HepG2 (cell line): ENCODE measurements at regions not wholly inside any gene's neighbourhood (a gene's known extent, or its start where the extent isn't known, plus 50 kb on each side); places are given as distances from the start of the nearest gene placed in this dataset.

ENCODE experiments used
- ATAC-seq: fragments of 200-7000 bp; cut with Tn5 transposase; 3 replicates; pipeline ENCODE4 v1.9.1; 2020; ENCODE audit warnings: mild to moderate bottlenecking, moderate library complexity
- BruUV-seq: library from RNA; stranded (reverse); fragments of 400-500 nt; replicated peaks from 2 replicates; lab custom pipeline; 2021; lab: Mats Ljungman, UMichigan
- CTCF ChIA-PET: fragments of 300-600 bp; formaldehyde crosslinking; extraction: SDS; loops from one replicate; lab custom pipeline; 2021; ENCODE audit warnings: low total read pairs, inconsistent platforms, low intra/inter-chr PET ratio; lab: Yijun Ruan, JAX
- POLR2A ChIA-PET: fragments of 350-600 bp; sonication (Branson Sonifier 250); formaldehyde crosslinking; loops from one replicate; lab custom pipeline; 2020; ENCODE audit warnings: antibody characterized with exemption, inconsistent platforms; lab: Yijun Ruan, JAX
- DNase-seq: peaks from one replicate; pipeline ENCODE4 v3.0.0-alpha.2; 2015; ENCODE audit warnings: low spot score
- FAIRE-seq: peaks from 3 replicates; lab custom pipeline; 2011; peaks lifted over from hg19 to GRCh38; lab: Jason Lieb, UNC
- H2AFZ ChIP-seq: one replicate; pipeline ENCODE4 v1.6.1; 2011; ENCODE audit warnings: low read length, inconsistent platforms
- H3K27ac ChIP-seq: fragments of 300-600 bp; 3 replicates; pipeline ENCODE4 v1.8.0; 2011; ENCODE audit warnings: mixed run types, mild to moderate bottlenecking, mixed read lengths, low read length, inconsistent platforms; ENCODE audit not compliant: insufficient read depth; ENCODE audit errors: extremely low read length
- H3K27me3 ChIP-seq, 2 experiments: fragments of 200-600 bp in 1 of 2; 2 replicates in 1 of 2; 3 replicates in 1 of 2; pipeline versions ENCODE4 v1.6.0 to v1.8.0; 2011; ENCODE audit warnings: low read length in 2 of 2, mild to moderate bottlenecking in 2 of 2, moderate library complexity in 2 of 2, inconsistent platforms in 1 of 2; ENCODE audit not compliant: insufficient read depth in 2 of 2, control insufficient read depth in 1 of 2
- H3K36me3 ChIP-seq, 2 experiments: fragments of 200-600 bp in 1 of 2; replicated peaks in 1 of 2; 2 replicates in 1 of 2; 3 replicates in 1 of 2; pipeline versions ENCODE4 v1.5.1 to v1.8.0; 2011; ENCODE audit warnings: low read length in 2 of 2, inconsistent platforms in 1 of 2; ENCODE audit not compliant: insufficient read depth in 2 of 2, control insufficient read depth in 1 of 2
- H3K4me1 ChIP-seq: 2 replicates; pipeline ENCODE4 v1.5.1; 2012; ENCODE audit warnings: low read length, inconsistent platforms; ENCODE audit not compliant: insufficient read depth
- H3K4me2 ChIP-seq: 2 replicates; pipeline ENCODE4 v1.6.0; 2011; ENCODE audit warnings: low read depth, low read length, inconsistent platforms
- H3K4me3 ChIP-seq, 3 experiments: fragments of 200-600 bp in 1 of 3; sonication (generic), shearing (Covaris generic) in 1 of 3; replicated peaks in 1 of 3; 2 replicates each; pipeline ENCODE4 v1.5.1; 2011 to 2016; ENCODE audit warnings: low read length in 3 of 3, inconsistent platforms in 2 of 3, low read depth in 2 of 3, mild to moderate bottlenecking in 2 of 3, control low read depth in 1 of 3, mixed read lengths in 1 of 3; ENCODE audit not compliant: insufficient read depth in 1 of 3
- H3K79me2 ChIP-seq: one replicate; pipeline ENCODE4 v1.6.1; 2011; ENCODE audit warnings: low read length, inconsistent platforms; ENCODE audit not compliant: insufficient read depth
- H3K9ac ChIP-seq: 2 replicates; pipeline ENCODE4 v1.6.0; 2011; ENCODE audit warnings: mild to moderate bottlenecking, low read depth, low read length, inconsistent platforms; ENCODE audit not compliant: insufficient read depth
- H3K9me3 ChIP-seq: 2 replicates; pipeline ENCODE4 v1.5.1; 2012; ENCODE audit warnings: mild to moderate bottlenecking, low read length
- H4K20me1 ChIP-seq: 2 replicates; pipeline ENCODE4 v1.6.0; 2011; ENCODE audit warnings: inconsistent platforms, mild to moderate bottlenecking, low read length, moderate library complexity; ENCODE audit not compliant: insufficient read depth
- KLF15 ChIP-seq: sonication (generic); formaldehyde crosslinking; IDR thresholded peaks from 2 replicates; pipeline ENCODE4 v1.8.1; 2023; ENCODE audit warnings: borderline replicate concordance, mild to moderate bottlenecking, inconsistent platforms, missing genetic modification reagents, mixed read lengths
- MAFK ChIP-seq, 2 experiments: IDR thresholded peaks in 1 of 2; conservative IDR thresholded peaks in 1 of 2; 2 replicates each; pipeline ENCODE4 v1.6.1; 2011; ENCODE audit warnings: improper control_type of control experiment in 2 of 2, low read length in 2 of 2
- PHF20 ChIP-seq: sonication (generic); formaldehyde crosslinking; IDR thresholded peaks from 2 replicates; pipeline ENCODE4 v1.5.0; 2020; ENCODE audit warnings: mild to moderate bottlenecking, missing genetic modification reagents
- RBFOX2 ChIP-seq: fragments of 200-400 bp; formaldehyde crosslinking; IDR thresholded peaks from 2 replicates; pipeline ENCODE4 v1.6.1; 2017; ENCODE audit warnings: low read depth, mild to moderate bottlenecking, low read length
- RFXAP ChIP-seq: sonication (generic); formaldehyde crosslinking; IDR thresholded peaks from 2 replicates; pipeline ENCODE4 v1.4.0; 2020; ENCODE audit warnings: missing genetic modification reagents, borderline replicate concordance
- RNF219 ChIP-seq: sonication (generic); formaldehyde crosslinking; IDR thresholded peaks from 2 replicates; pipeline ENCODE4 v1.5.0; 2020; ENCODE audit warnings: mild to moderate bottlenecking, missing genetic modification reagents
- TP53 ChIP-seq: sonication (generic); formaldehyde crosslinking; conservative IDR thresholded peaks from 2 replicates; pipeline ENCODE4 v1.4.0; 2020; ENCODE audit warnings: missing genetic modification reagents
- ZBTB1 ChIP-seq: sonication (generic); formaldehyde crosslinking; IDR thresholded peaks from 2 replicates; pipeline ENCODE4 v1.4.0; 2020; ENCODE audit warnings: missing genetic modification reagents, borderline replicate concordance
- ZNF20 ChIP-seq: sonication (generic); formaldehyde crosslinking; IDR thresholded peaks from 2 replicates; pipeline ENCODE4 v1.4.0; 2020; ENCODE audit warnings: mild to moderate bottlenecking, moderate library complexity, missing genetic modification reagents
- ZNF431 ChIP-seq: sonication (generic); formaldehyde crosslinking; IDR thresholded peaks from 2 replicates; pipeline ENCODE4 v1.9.0; 2022; ENCODE audit warnings: missing genetic modification reagents, low read depth, mild to moderate bottlenecking, borderline replicate concordance
- ZNF557 ChIP-seq: sonication (generic); formaldehyde crosslinking; IDR thresholded peaks from 2 replicates; pipeline ENCODE4 v1.4.0; 2020; ENCODE audit warnings: missing genetic modification reagents
- WGBS: methylation state at CpG from one replicate; pipeline ENCODE4 v1.1.6; 2017; ENCODE audit warnings: low lambda C conversion rate; 5-methylcytosine and 5-hydroxymethylcytosine counted together
- in situ Hi-C: cut with HindIII; loops from 2 replicates; pipeline ENCODE4 v1.10.0; 2017; ENCODE audit warnings: low pct_unique_long_range_greater_than_20kb; ENCODE audit not compliant: extremely low pct_ligation_motif_present
- intact Hi-C: fragments of 100-400 bp; cut with micrococcal nuclease; formaldehyde crosslinking; loops from one replicate; pipeline ENCODE4 v1.10.0; 2022; ENCODE audit not compliant: unreplicated experiment
- TF ChIP-seq, protein P1 (sequence below): sonication (generic); formaldehyde crosslinking; IDR thresholded peaks from 2 replicates; pipeline ENCODE4 v1.5.1; 2020; ENCODE audit warnings: missing genetic modification reagents, mild to moderate bottlenecking, borderline replicate concordance
- TF ChIP-seq, protein P2 (sequence below): sonication (generic); formaldehyde crosslinking; IDR thresholded peaks from 2 replicates; pipeline ENCODE4 v1.4.0; 2020; ENCODE audit warnings: missing genetic modification reagents, borderline replicate concordance
- TF ChIP-seq, protein P3 (sequence below): sonication (generic); formaldehyde crosslinking; IDR thresholded peaks from 2 replicates; pipeline ENCODE4 v1.4.0; 2020; ENCODE audit warnings: mild to moderate bottlenecking, missing genetic modification reagents

- intact Hi-C loops (no loop called here), in situ Hi-C loops (no loop called here)
- ChIA-PET POLR2A (no interaction called here), CTCF (no interaction called here)
- 36% methylated on average over 2 of the region's 2 CpGs for WGBS
- FAIRE-seq (no peak), ATAC-seq (no peak), DNase-seq (no peak)
- BruUV-seq, result no TSS peak
- no peaks in the 10 kb centered on the region for H3K4me1 ChIP-seq
- no peak overlapping the region for H3K4me3 ChIP-seq
- H3K79me2 ChIP-seq, result no peaks in the 10 kb centered on the region
- H3K36me3 ChIP-seq, result no peaks in the 10 kb centered on the region
- no peak overlapping the region for H3K9ac ChIP-seq
- H3K4me2 ChIP-seq, result no peak overlapping the region
- no peaks in the 10 kb centered on the region for H4K20me1 ChIP-seq
- no peaks in the 10 kb centered on the region; a peak in 1 of 5 replicates for H3K27me3 ChIP-seq
- TF ChIP-seq TP53, result no peak
- TF ChIP-seq ZNF557 (CRISPR knock-in tag), result no peak
- TF ChIP-seq KLF15 (CRISPR knock-in tag), result no peak
- TF ChIP-seq ZNF431 (CRISPR knock-in tag), result no peak
- TF ChIP-seq, protein P1, sequence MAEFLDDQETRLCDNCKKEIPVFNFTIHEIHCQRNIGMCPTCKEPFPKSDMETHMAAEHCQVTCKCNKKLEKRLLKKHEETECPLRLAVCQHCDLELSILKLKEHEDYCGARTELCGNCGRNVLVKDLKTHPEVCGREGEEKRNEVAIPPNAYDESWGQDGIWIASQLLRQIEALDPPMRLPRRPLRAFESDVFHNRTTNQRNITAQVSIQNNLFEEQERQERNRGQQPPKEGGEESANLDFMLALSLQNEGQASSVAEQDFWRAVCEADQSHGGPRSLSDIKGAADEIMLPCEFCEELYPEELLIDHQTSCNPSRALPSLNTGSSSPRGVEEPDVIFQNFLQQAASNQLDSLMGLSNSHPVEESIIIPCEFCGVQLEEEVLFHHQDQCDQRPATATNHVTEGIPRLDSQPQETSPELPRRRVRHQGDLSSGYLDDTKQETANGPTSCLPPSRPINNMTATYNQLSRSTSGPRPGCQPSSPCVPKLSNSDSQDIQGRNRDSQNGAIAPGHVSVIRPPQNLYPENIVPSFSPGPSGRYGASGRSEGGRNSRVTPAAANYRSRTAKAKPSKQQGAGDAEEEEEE (CRISPR knock-in tag), result no peak
- TF ChIP-seq, protein P2, sequence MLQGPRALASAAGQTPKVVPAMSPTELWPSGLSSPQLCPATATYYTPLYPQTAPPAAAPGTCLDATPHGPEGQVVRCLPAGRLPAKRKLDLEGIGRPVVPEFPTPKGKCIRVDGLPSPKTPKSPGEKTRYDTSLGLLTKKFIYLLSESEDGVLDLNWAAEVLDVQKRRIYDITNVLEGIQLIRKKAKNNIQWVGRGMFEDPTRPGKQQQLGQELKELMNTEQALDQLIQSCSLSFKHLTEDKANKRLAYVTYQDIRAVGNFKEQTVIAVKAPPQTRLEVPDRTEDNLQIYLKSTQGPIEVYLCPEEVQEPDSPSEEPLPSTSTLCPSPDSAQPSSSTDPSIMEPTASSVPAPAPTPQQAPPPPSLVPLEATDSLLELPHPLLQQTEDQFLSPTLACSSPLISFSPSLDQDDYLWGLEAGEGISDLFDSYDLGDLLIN (CRISPR knock-in tag), result no peak
- no peak for TF ChIP-seq ZBTB1
- no peak for TF ChIP-seq RFXAP
- no peak for TF ChIP-seq PHF20
- TF ChIP-seq, protein P3, sequence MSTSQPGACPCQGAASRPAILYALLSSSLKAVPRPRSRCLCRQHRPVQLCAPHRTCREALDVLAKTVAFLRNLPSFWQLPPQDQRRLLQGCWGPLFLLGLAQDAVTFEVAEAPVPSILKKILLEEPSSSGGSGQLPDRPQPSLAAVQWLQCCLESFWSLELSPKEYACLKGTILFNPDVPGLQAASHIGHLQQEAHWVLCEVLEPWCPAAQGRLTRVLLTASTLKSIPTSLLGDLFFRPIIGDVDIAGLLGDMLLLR, result no peak
- TF ChIP-seq MAFK (conservative IDR thresholded peaks at IDR 0.05 in 1 of 2, IDR thresholded peaks at IDR 0.05 in 1 of 2; ENCODE audit: low read length in 2 of 2), result no peak
- no peak for TF ChIP-seq RBFOX2
- TF ChIP-seq RNF219 (CRISPR knock-in tag), result no peak
- no peak for TF ChIP-seq ZNF20
- no peak overlapping the region for H3K27ac ChIP-seq
- no peaks in the 10 kb centered on the region for H3K9me3 ChIP-seq
- H2AFZ ChIP-seq, result no peak overlapping the region
These were observed 187.5 kb downstream of the GPAM start for GRCh38 chr10:111996103-111996502.
